Glutamatergic neuron (in vitro differentiated cells): ENCODE measurements at regions not wholly inside any gene's neighbourhood (a gene's known extent, or its start where the extent isn't known, plus 50 kb on each side); places are given as distances from the start of the nearest gene placed in this dataset.
"Not testable (repeated sequence)": the region's sequence is repeated elsewhere in the genome, so short reads cannot be mapped to it uniquely, and the experiment has no call there.

Source experiments
- DNase-seq: peaks from one replicate; pipeline ENCODE4 v3.0.0; 2022
- H3K27ac Mint-ChIP-seq: one replicate; pipeline ENCODE4 v1.8.0; 2020; ENCODE audit warnings: mild to moderate bottlenecking, mixed read lengths, inconsistent platforms; ENCODE audit not compliant: unreplicated experiment
- H3K27me3 Mint-ChIP-seq: one replicate; pipeline ENCODE4 v1.8.0; 2020; ENCODE audit warnings: mild to moderate bottlenecking, moderate library complexity, mixed read lengths, inconsistent platforms; ENCODE audit not compliant: unreplicated experiment
- H3K36me3 Mint-ChIP-seq: one replicate; pipeline ENCODE4 v1.8.0; 2020; ENCODE audit warnings: mild to moderate bottlenecking, mixed read lengths, inconsistent platforms; ENCODE audit not compliant: unreplicated experiment
- H3K4me1 Mint-ChIP-seq: one replicate; pipeline ENCODE4 v1.8.0; 2020; ENCODE audit warnings: mild to moderate bottlenecking, low read depth, mixed read lengths, inconsistent platforms; ENCODE audit not compliant: unreplicated experiment
- H3K4me3 Mint-ChIP-seq: one replicate; pipeline ENCODE4 v1.8.0; 2020; ENCODE audit warnings: mild to moderate bottlenecking, mixed read lengths, inconsistent platforms; ENCODE audit not compliant: unreplicated experiment
- H3K9me3 Mint-ChIP-seq: one replicate; pipeline ENCODE4 v1.8.0; 2020; ENCODE audit warnings: mild to moderate bottlenecking, moderate library complexity, mixed read lengths, inconsistent platforms; ENCODE audit not compliant: unreplicated experiment
- CTCF ChIP-seq: fragments of 200-600 bp; sonication (generic); IDR thresholded peaks from one replicate; pipeline ENCODE4 v1.5.0; 2021; ENCODE audit not compliant: partially characterized antibody, unreplicated experiment

- Mint-ChIP-seq H3K27ac (no peak overlapping the region), H3K36me3 (no peaks in the 10 kb centered on the region), H3K9me3 (no peaks in the 10 kb centered on the region), H3K27me3 (peaks cover 3% of the 10 kb centered on the region), H3K4me3 (no peak overlapping the region), H3K4me1 (no peaks in the 10 kb centered on the region)
- TF ChIP-seq CTCF, result no peak
- no peak for DNase-seq
These were observed 1188.2 kb upstream of the FAM98A start for GRCh38 chr2:34787341-34787740.

DNA sequence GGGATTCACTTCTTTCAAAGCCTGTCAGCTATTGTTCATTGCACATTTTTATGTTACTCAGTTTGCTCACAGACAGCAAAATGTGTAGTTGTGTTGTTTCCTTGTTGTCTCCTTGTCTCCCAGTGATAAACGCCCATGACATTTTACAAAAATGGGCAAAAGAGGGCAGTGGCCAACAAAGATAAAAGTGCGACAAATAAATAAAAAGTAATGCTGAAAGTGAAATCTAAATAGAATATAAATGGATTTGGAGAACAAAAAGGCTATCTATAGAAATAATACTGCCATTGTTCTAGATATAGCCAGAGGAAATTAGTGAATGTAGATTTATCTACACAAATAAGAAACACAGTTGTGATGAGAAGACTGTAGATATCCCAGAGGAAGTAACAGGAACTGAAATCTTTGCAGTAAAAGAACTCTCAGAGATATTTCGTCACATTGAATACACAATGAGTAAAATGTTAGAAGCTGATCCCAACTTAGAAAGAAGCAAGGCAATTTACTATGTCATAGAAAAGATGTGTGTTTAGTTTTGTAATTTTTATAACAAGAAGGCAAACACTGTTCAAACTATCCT is 1186.2 kb upstream of the FAM98A start:
- H3K27ac Mint-ChIP-seq, result no peak overlapping the region
- DNase-seq, result no peak
- H3K36me3 Mint-ChIP-seq, result no peaks in the 10 kb centered on the region
- no peak overlapping the region for H3K4me3 Mint-ChIP-seq
- H3K27me3 Mint-ChIP-seq, result no peaks in the 10 kb centered on the region
- H3K4me1 Mint-ChIP-seq, result no peaks in the 10 kb centered on the region
- no peak for TF ChIP-seq CTCF
- H3K9me3 Mint-ChIP-seq, result peaks cover 2% of the 10 kb centered on the region

DNA sequence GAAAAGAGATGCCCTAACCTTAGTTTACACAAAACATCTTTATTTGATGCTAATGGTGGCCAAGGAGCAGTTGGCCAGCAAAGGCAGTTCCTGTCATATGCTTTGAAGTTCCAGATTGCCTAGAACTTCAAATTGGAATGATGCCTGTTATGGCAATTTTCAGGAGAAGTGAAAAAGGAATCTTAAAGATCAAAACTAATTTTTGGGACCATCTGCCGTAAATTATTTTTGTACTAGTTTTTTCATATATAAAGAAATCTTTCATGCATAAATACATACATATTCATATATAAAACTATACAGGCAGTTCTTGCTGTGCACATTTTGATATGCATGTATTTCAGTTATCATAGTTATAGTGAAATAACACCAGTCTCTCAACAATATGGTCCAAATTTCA is 1185.6 kb upstream of the FAM98A start:
- no peaks in the 10 kb centered on the region for H3K27me3 Mint-ChIP-seq
- no peak for TF ChIP-seq CTCF
- peaks cover 2% of the 10 kb centered on the region for H3K9me3 Mint-ChIP-seq
- DNase-seq, result no peak
- H3K4me1 Mint-ChIP-seq, result no peaks in the 10 kb centered on the region
- no peak overlapping the region for H3K4me3 Mint-ChIP-seq
- no peaks in the 10 kb centered on the region for H3K36me3 Mint-ChIP-seq
- no peak overlapping the region for H3K27ac Mint-ChIP-seq

DNA sequence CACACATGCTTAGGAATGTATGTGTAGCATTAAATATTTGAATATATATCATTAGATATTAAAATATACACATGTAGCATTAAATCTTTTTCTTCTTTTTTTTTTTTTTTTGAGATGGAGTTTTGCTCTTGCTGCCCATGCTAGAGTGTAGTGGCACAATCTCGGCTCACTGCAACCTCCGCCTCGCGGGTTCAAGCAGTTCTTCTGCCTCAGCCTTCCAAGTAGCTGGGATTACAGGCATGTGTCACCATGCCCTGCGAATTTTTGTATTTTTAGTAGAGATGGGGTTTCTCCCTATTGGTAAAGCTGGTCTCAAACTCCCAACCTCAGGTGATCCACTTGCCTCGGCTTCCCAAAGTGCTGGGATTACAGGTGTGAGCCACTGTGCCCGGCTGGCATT is 1151.6 kb upstream of the FAM98A start:
- not testable (repeated sequence) for H3K27me3 Mint-ChIP-seq, H3K4me1 Mint-ChIP-seq, H3K4me3 Mint-ChIP-seq, H3K9me3 Mint-ChIP-seq, H3K27ac Mint-ChIP-seq, H3K36me3 Mint-ChIP-seq, DNase-seq

DNA sequence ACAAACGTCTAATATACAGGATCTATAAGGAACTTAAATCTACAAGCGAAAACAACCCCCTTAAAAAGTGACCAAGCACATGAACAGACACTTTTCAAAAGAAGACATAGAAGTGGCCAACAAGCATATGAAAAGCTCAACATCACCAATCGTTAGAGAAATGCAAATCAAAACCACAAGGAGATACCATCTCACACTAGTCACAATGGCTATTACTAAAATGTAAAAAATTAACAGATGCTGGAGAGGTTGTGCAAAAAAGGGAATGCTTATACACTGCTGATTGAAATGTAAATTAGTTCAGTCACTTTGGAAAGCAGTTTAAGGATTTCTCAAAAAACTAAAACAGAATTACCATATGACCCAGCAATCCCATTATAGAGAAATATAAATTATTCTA is 1148.5 kb upstream of the FAM98A start:
- Mint-ChIP-seq H3K36me3 (no peaks in the 10 kb centered on the region), H3K4me3 (no peak overlapping the region), H3K27ac (no peak overlapping the region), H3K27me3 (peaks cover 2% of the 10 kb centered on the region), H3K4me1 (no peaks in the 10 kb centered on the region), H3K9me3 (no peaks in the 10 kb centered on the region)
- no peak for TF ChIP-seq CTCF
- no peak for DNase-seq
